HepG2 (cell line): ENCODE measurements at regions not wholly inside any gene's neighbourhood (a gene's known extent, or its start where the extent isn't known, plus 50 kb on each side); places are given as distances from the start of the nearest gene placed in this dataset.

Experiments used
- CBX2 ChIP-seq, 2 experiments: fragments of 200-600 bp in 1 of 2; sonication (generic); formaldehyde crosslinking in 1 of 2; IDR thresholded peaks; 2 replicates each; pipeline versions ENCODE4 v1.7.0 to v1.8.1; 2018 to 2022; ENCODE audit warnings: low read depth in 2 of 2, low read length in 1 of 2, mild to moderate bottlenecking in 1 of 2, missing genetic modification reagents in 1 of 2
- FOXC1 ChIP-seq: sonication (generic); formaldehyde crosslinking; IDR thresholded peaks from 2 replicates; pipeline ENCODE4 v1.8.0; 2022; ENCODE audit warnings: mild to moderate bottlenecking, missing genetic modification reagents, borderline replicate concordance
- FOXJ3 ChIP-seq: sonication (generic); formaldehyde crosslinking; IDR thresholded peaks from 2 replicates; pipeline ENCODE4 v1.4.0; 2020; ENCODE audit warnings: missing genetic modification reagents, mild to moderate bottlenecking, borderline replicate concordance
- HNRNPH1 ChIP-seq: fragments of 200-400 bp; formaldehyde crosslinking; optimal IDR thresholded peaks from 2 replicates; pipeline ENCODE3; 2017; ENCODE audit warnings: mild to moderate bottlenecking, low read depth, low read length
- HOXA9 ChIP-seq: sonication (generic); formaldehyde crosslinking; IDR thresholded peaks from 2 replicates; pipeline ENCODE4 v1.8.1; 2022; ENCODE audit warnings: missing genetic modification reagents, mild to moderate bottlenecking, moderate library complexity, borderline replicate concordance
- NRL ChIP-seq: sonication (generic); formaldehyde crosslinking; IDR thresholded peaks from 2 replicates; pipeline ENCODE4 v1.5.0; 2020; ENCODE audit warnings: missing genetic modification reagents, mild to moderate bottlenecking, moderate library complexity, borderline replicate concordance
- SOX13 ChIP-seq, 3 experiments: fragments of 450-650 bp in 1 of 3; sonication (generic) in 1 of 3; formaldehyde crosslinking in 1 of 3; IDR thresholded peaks in 2 of 3; conservative IDR thresholded peaks in 1 of 3; 2 replicates each; pipeline versions ENCODE4 v1.5.0 to v1.6.1; 2016 to 2020; ENCODE audit warnings: antibody characterized with exemption in 1 of 3, mild to moderate bottlenecking in 1 of 3, missing compliant biosample characterization in 1 of 3, missing genetic modification reagents in 1 of 3, moderate library complexity in 1 of 3
- ZFP36L1 ChIP-seq: sonication (generic); formaldehyde crosslinking; IDR thresholded peaks from 2 replicates; pipeline ENCODE4 v1.8.0; 2022; ENCODE audit warnings: mild to moderate bottlenecking, missing genetic modification reagents, moderate library complexity
- ZNF232 ChIP-seq: sonication (generic); formaldehyde crosslinking; IDR thresholded peaks from 2 replicates; pipeline ENCODE4 v1.4.0; 2020; ENCODE audit warnings: missing genetic modification reagents, borderline replicate concordance
- ZNF292 ChIP-seq: sonication (generic); formaldehyde crosslinking; IDR thresholded peaks from 2 replicates; pipeline ENCODE4 v1.8.1; 2022; ENCODE audit warnings: mild to moderate bottlenecking, low read depth, missing genetic modification reagents, borderline replicate concordance
- ZNF350 ChIP-seq: sonication (generic); formaldehyde crosslinking; IDR thresholded peaks from 2 replicates; pipeline ENCODE4 v1.4.0; 2020; ENCODE audit warnings: mild to moderate bottlenecking, low read depth, missing genetic modification reagents, borderline replicate concordance
- ZNF430 ChIP-seq: sonication (generic); formaldehyde crosslinking; IDR thresholded peaks from 2 replicates; pipeline ENCODE4 v1.9.0; 2021; ENCODE audit warnings: mild to moderate bottlenecking, missing genetic modification reagents
- ZNF572 ChIP-seq: sonication (generic); formaldehyde crosslinking; IDR thresholded peaks from 2 replicates; pipeline ENCODE4 v1.5.1; 2020; ENCODE audit warnings: mild to moderate bottlenecking, missing genetic modification reagents
- ZSCAN30 ChIP-seq: sonication (generic); formaldehyde crosslinking; IDR thresholded peaks from 2 replicates; pipeline ENCODE4 v1.5.0; 2020; ENCODE audit warnings: mild to moderate bottlenecking, missing genetic modification reagents
- TF ChIP-seq, protein P1 (sequence below): IDR thresholded peaks from 2 replicates; pipeline ENCODE4 v1.6.1; 2016; ENCODE audit warnings: missing compliant biosample characterization, missing genetic modification reagents, borderline replicate concordance
- TF ChIP-seq, protein P2 (sequence below): sonication (generic); formaldehyde crosslinking; IDR thresholded peaks from 2 replicates; pipeline ENCODE4 v1.4.0; 2020; ENCODE audit warnings: missing genetic modification reagents
- TF ChIP-seq, protein P3 (sequence below), 2 experiments: sonication (generic) in 1 of 2; formaldehyde crosslinking in 1 of 2; IDR thresholded peaks; 2 replicates each; pipeline versions ENCODE4 v1.4.0 to v1.6.1; 2018 to 2020; ENCODE audit warnings: missing genetic modification reagents in 2 of 2, borderline replicate concordance in 1 of 2, low read depth in 1 of 2, mild to moderate bottlenecking in 1 of 2, missing biosample characterization in 1 of 2
- TF ChIP-seq, protein P4 (sequence below): IDR thresholded peaks from 2 replicates; pipeline ENCODE4 v1.6.1; 2012; ENCODE audit warnings: low read length, improper control_type of control experiment
- TF ChIP-seq, protein P5 (sequence below): sonication (generic); formaldehyde crosslinking; conservative IDR thresholded peaks from 2 replicates; pipeline ENCODE4 v1.8.0; 2022; ENCODE audit warnings: low read depth, missing genetic modification reagents

DNA sequence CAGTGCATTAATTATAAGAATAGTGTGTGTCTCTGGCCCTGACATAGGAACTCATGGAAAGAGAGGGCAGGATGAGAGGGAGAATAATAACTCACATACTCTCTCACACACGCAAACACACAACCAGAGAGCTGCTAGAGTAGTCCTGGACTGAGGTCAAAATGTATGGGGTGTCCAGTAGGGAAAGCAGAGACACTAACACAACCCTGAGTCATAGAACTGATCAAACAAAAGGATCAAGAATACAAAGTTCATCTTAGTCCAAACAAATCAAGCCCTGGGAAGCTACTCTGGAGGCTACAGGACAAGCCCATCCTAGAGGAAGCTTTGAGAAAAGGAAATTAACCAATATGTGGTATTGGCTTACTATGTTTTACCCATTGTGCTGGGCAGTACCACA is 178.5 kb upstream of the GUCY1A2 start (continued):
- TF ChIP-seq, protein P1, sequence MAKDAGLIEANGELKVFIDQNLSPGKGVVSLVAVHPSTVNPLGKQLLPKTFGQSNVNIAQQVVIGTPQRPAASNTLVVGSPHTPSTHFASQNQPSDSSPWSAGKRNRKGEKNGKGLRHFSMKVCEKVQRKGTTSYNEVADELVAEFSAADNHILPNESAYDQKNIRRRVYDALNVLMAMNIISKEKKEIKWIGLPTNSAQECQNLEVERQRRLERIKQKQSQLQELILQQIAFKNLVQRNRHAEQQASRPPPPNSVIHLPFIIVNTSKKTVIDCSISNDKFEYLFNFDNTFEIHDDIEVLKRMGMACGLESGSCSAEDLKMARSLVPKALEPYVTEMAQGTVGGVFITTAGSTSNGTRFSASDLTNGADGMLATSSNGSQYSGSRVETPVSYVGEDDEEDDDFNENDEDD (CRISPR knock-in tag) = no peak
- TF ChIP-seq NRL (CRISPR knock-in tag) (no peak), ZFP36L1 (CRISPR knock-in tag) (no peak), FOXC1 (CRISPR knock-in tag) (no peak), ZNF350 (CRISPR knock-in tag) (no peak), ZNF572 (CRISPR knock-in tag) (no peak), ZSCAN30 (CRISPR knock-in tag) (no peak), CBX2 (IDR thresholded peaks at IDR 0.05; ENCODE audit: low read depth, low read length) (no peak), CBX2 (CRISPR knock-in tag; IDR thresholded peaks at IDR 0.05; ENCODE audit: low read depth) (no peak), SOX13 (IDR thresholded peaks at IDR 0.05) (no peak), SOX13 (CRISPR knock-in tag; conservative IDR thresholded peaks at IDR 0.05 in 1 of 2, IDR thresholded peaks at IDR 0.05 in 1 of 2) (peak in 1 of 2 experiments; percentile 84; a peak in 2 of 4 replicates), ZNF430 (CRISPR knock-in tag) (no peak), HOXA9 (no peak), ZNF292 (CRISPR knock-in tag) (peak; percentile 57; the same call in 1 of the 2 replicates), FOXJ3 (CRISPR knock-in tag) (peak; percentile 50; the same call in 1 of the 2 replicates), HNRNPH1 (no peak), ZNF232 (CRISPR knock-in tag) (no peak)
- TF ChIP-seq, protein P2, sequence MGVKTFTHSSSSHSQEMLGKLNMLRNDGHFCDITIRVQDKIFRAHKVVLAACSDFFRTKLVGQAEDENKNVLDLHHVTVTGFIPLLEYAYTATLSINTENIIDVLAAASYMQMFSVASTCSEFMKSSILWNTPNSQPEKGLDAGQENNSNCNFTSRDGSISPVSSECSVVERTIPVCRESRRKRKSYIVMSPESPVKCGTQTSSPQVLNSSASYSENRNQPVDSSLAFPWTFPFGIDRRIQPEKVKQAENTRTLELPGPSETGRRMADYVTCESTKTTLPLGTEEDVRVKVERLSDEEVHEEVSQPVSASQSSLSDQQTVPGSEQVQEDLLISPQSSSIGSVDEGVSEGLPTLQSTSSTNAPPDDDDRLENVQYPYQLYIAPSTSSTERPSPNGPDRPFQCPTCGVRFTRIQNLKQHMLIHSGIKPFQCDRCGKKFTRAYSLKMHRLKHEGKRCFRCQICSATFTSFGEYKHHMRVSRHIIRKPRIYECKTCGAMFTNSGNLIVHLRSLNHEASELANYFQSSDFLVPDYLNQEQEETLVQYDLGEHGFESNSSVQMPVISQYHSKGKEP (CRISPR knock-in tag) = no peak
- TF ChIP-seq, protein P3, sequence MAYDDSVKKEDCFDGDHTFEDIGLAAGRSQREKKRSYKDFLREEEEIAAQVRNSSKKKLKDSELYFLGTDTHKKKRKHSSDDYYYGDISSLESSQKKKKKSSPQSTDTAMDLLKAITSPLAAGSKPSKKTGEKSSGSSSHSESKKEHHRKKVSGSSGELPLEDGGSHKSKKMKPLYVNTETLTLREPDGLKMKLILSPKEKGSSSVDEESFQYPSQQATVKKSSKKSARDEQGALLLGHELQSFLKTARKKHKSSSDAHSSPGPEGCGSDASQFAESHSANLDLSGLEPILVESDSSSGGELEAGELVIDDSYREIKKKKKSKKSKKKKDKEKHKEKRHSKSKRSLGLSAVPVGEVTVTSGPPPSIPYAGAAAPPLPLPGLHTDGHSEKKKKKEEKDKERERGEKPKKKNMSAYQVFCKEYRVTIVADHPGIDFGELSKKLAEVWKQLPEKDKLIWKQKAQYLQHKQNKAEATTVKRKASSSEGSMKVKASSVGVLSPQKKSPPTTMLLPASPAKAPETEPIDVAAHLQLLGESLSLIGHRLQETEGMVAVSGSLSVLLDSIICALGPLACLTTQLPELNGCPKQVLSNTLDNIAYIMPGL (CRISPR knock-in tag; IDR thresholded peaks at IDR 0.05; ENCODE audit: borderline replicate concordance in 1 of 2, low read depth in 1 of 2) = no peak
- TF ChIP-seq, protein P4, sequence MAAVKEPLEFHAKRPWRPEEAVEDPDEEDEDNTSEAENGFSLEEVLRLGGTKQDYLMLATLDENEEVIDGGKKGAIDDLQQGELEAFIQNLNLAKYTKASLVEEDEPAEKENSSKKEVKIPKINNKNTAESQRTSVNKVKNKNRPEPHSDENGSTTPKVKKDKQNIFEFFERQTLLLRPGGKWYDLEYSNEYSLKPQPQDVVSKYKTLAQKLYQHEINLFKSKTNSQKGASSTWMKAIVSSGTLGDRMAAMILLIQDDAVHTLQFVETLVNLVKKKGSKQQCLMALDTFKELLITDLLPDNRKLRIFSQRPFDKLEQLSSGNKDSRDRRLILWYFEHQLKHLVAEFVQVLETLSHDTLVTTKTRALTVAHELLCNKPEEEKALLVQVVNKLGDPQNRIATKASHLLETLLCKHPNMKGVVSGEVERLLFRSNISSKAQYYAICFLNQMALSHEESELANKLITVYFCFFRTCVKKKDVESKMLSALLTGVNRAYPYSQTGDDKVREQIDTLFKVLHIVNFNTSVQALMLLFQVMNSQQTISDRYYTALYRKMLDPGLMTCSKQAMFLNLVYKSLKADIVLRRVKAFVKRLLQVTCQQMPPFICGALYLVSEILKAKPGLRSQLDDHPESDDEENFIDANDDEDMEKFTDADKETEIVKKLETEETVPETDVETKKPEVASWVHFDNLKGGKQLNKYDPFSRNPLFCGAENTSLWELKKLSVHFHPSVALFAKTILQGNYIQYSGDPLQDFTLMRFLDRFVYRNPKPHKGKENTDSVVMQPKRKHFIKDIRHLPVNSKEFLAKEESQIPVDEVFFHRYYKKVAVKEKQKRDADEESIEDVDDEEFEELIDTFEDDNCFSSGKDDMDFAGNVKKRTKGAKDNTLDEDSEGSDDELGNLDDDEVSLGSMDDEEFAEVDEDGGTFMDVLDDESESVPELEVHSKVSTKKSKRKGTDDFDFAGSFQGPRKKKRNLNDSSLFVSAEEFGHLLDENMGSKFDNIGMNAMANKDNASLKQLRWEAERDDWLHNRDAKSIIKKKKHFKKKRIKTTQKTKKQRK = no peak
- TF ChIP-seq, protein P5, sequence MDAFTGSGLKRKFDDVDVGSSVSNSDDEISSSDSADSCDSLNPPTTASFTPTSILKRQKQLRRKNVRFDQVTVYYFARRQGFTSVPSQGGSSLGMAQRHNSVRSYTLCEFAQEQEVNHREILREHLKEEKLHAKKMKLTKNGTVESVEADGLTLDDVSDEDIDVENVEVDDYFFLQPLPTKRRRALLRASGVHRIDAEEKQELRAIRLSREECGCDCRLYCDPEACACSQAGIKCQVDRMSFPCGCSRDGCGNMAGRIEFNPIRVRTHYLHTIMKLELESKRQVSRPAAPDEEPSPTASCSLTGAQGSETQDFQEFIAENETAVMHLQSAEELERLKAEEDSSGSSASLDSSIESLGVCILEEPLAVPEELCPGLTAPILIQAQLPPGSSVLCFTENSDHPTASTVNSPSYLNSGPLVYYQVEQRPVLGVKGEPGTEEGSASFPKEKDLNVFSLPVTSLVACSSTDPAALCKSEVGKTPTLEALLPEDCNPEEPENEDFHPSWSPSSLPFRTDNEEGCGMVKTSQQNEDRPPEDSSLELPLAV (CRISPR knock-in tag) = no peak
